Heart right ventricle (tissue), 16 donors: ENCODE measurements at regions not wholly inside any gene's neighbourhood (a gene's known extent, or its start where the extent isn't known, plus 50 kb on each side); places are given as distances from the start of the nearest gene placed in this dataset.

ENCODE experiments used
- ATAC-seq, 8 donors: fragments of 200-7000 bp; cut with Tn5 transposase; one replicate each; pipeline ENCODE4 v1.9.1; 2020; ENCODE audit warnings: mild to moderate bottlenecking in 8 of 8, moderate library complexity in 8 of 8, moderate number of reproducible peaks in 1 of 8
- DNase-seq, 2 donors: peaks; one replicate each; pipeline ENCODE4 v3.0.0-alpha.2; 2020
- H3K27ac ChIP-seq, 10 donors: fragments of 200-600 bp; sonication (generic) in 2 of 10; one replicate each; pipeline versions ENCODE4 v1.5.0 to v1.8.0; 2020 to 2022; ENCODE audit warnings: mild to moderate bottlenecking in 3 of 10
- H3K27me3 ChIP-seq, 7 donors: fragments of 200-600 bp; one replicate each; pipeline ENCODE4 v1.8.0; 2021 to 2022; ENCODE audit warnings: mild to moderate bottlenecking in 2 of 7
- H3K36me3 ChIP-seq, 9 donors: fragments of 200-600 bp; sonication (generic) in 1 of 9; one replicate each; pipeline versions ENCODE4 v1.5.0 to v1.8.0; 2020 to 2022; ENCODE audit warnings: mild to moderate bottlenecking in 2 of 9
- H3K4me1 ChIP-seq, 9 donors: fragments of 200-600 bp; sonication (generic) in 1 of 9; one replicate each; pipeline versions ENCODE4 v1.5.0 to v1.8.0; 2020 to 2022; ENCODE audit warnings: mild to moderate bottlenecking in 4 of 9
- H3K4me3 ChIP-seq, 10 donors: fragments of 200-600 bp; sonication (generic) in 2 of 10; one replicate each; pipeline versions ENCODE4 v1.5.0 to v1.8.0; 2020 to 2022; ENCODE audit warnings: mild to moderate bottlenecking in 7 of 10, moderate library complexity in 2 of 10
- H3K9me3 ChIP-seq, 11 donors: fragments of 200-600 bp in 10 of 11; sonication (generic) in 2 of 11; one replicate each; pipeline versions ENCODE4 v1.5.0 to v1.8.0; 2013 to 2022; ENCODE audit warnings: mild to moderate bottlenecking in 2 of 11, control low read depth in 1 of 11, moderate library complexity in 1 of 11
- WGBS, 2 donors: extraction: QIAGEN DNeasy Blood & Tissue Kit; methylation state at CpG; one replicate each; pipeline ENCODE4 v1.1.7; 2013; ENCODE audit warnings: inconsistent platforms in 1 of 2; 5-methylcytosine and 5-hydroxymethylcytosine counted together
- intact Hi-C, 10 donors: fragments of 100-400 bp; cut with DNase I; formaldehyde crosslinking; loops; one replicate each; pipeline versions ENCODE4 v1.11.1 to v1.14.2; 2022
- TF ChIP-seq, protein P1 (sequence below), 9 donors: fragments of 200-600 bp; sonication (generic) in 2 of 9; IDR thresholded peaks; one replicate each; pipeline versions ENCODE4 v1.5.0 to v1.8.0; 2021 to 2022; ENCODE audit warnings: antibody characterized with exemption in 9 of 9, mild to moderate bottlenecking in 5 of 9, moderate library complexity in 1 of 9
- donor health status: Arrhythmogenic right ventricular cardiomyopathy.
- donor health status: ischemic (EF 13 %, LVEDD 7.1; RV severe dilation, severe dysfunction).
- donor health status: healthy with polysubstance abuse.
- donor health status: DM: no; HTN: yes; CAD: no.
- donor health status: DM: no; HTN: no; CAD: no.
- donor health status: ischemic (EF 25% LVEDD 6.9; RV normal size, moderate dysfunction).
- donor health status: ischemic (EF 25% LVEDD 5.7; RV mildly dilated, moderate dysfunction).
- donor health status: healthy.
- donor health status: DM: yes; HTN: yes; CAD: no.
- donor health status: Ischemic cardiomyopathy.
- donor health status: ischemic (EF 35%, LVEDD 5.7; RV mildly dilated, moderate dysfunction).
- donor health status: nonischemic (EF 11% LVEDD 7.7; RV severe dilation, severe dysfunction).
- donor health status: DM: yes; HTN: yes; CAD: no.
- donor health status: PGD.
- donor health status: ischemic (EF 29% LVEDD 5.4; RV normal size, mild dysfunction).
- donor health status: nonischemic (EF 23%, LVEDD 6.1; RV moderate dilation, normal function).

GRCh38 chr16:79703066-79703465 is 102.5 kb upstream of the MAF start:
- DNase-seq (no peak), ATAC-seq (no peak)
- no peaks in the 10 kb centered on the region for H3K36me3 ChIP-seq
- peaks cover 0 to 9% (median 4%) of the 10 kb centered on the region in 9 donors for H3K4me1 ChIP-seq
- peaks cover 0 to 5% (median 0%) of the 10 kb centered on the region in 11 donors for H3K9me3 ChIP-seq
- TF ChIP-seq, protein P1, sequence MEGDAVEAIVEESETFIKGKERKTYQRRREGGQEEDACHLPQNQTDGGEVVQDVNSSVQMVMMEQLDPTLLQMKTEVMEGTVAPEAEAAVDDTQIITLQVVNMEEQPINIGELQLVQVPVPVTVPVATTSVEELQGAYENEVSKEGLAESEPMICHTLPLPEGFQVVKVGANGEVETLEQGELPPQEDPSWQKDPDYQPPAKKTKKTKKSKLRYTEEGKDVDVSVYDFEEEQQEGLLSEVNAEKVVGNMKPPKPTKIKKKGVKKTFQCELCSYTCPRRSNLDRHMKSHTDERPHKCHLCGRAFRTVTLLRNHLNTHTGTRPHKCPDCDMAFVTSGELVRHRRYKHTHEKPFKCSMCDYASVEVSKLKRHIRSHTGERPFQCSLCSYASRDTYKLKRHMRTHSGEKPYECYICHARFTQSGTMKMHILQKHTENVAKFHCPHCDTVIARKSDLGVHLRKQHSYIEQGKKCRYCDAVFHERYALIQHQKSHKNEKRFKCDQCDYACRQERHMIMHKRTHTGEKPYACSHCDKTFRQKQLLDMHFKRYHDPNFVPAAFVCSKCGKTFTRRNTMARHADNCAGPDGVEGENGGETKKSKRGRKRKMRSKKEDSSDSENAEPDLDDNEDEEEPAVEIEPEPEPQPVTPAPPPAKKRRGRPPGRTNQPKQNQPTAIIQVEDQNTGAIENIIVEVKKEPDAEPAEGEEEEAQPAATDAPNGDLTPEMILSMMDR (IDR thresholded peaks at IDR 0.05) = no peak
- intact Hi-C loops = no loop called here
- H3K27ac ChIP-seq = no peak overlapping the region
- H3K27me3 ChIP-seq = no peaks in the 10 kb centered on the region
- H3K4me3 ChIP-seq = no peak overlapping the region
- 93 to 96% methylated on average over 1 of the region's 1 CpG for whole genome bisulfite sequencing, 2 donors

GRCh38 chr16:79698341-79698753 is 97.8 kb upstream of the MAF start:
- H3K27ac ChIP-seq = peak overlapping the region in 1 of 10 donors; percentile 23
- WGBS, 2 donors = 23 to 29% methylated on average over 5 of the region's 5 CpGs
- ATAC-seq (peak; percentile 87 to 96 (median 92)), DNase-seq (peak; percentile 35 to 69)
- TF ChIP-seq, protein P1 (IDR thresholded peaks at IDR 0.05) = no peak
- intact Hi-C loops = no loop called here
- H3K4me3 ChIP-seq = no peak overlapping the region
- H3K27me3 ChIP-seq = no peaks in the 10 kb centered on the region
- peaks cover 0 to 19% (median 6%) of the 10 kb centered on the region in 11 donors for H3K9me3 ChIP-seq
- H3K4me1 ChIP-seq = peaks cover 0 to 12% (median 0%) of the 10 kb centered on the region in 9 donors
- no peaks in the 10 kb centered on the region for H3K36me3 ChIP-seq

GRCh38 chr16:79697562-79698112 is 97.1 kb upstream of the MAF start:
- TF ChIP-seq, protein P1 (IDR thresholded peaks at IDR 0.05) = no peak
- no peaks in the 10 kb centered on the region for H3K27me3 ChIP-seq
- H3K9me3 ChIP-seq = peaks cover 0 to 24% (median 13%) of the 10 kb centered on the region in 11 donors
- no peak for DNase-seq
- H3K27ac ChIP-seq = peak overlapping the region in 2 of 10 donors; percentile 2 to 23
- intact Hi-C loops = no loop called here
- no peaks in the 10 kb centered on the region for H3K36me3 ChIP-seq
- H3K4me1 ChIP-seq = peaks cover 0 to 12% (median 0%) of the 10 kb centered on the region in 9 donors
- ATAC-seq = no peak
- no peak overlapping the region for H3K4me3 ChIP-seq

DNA sequence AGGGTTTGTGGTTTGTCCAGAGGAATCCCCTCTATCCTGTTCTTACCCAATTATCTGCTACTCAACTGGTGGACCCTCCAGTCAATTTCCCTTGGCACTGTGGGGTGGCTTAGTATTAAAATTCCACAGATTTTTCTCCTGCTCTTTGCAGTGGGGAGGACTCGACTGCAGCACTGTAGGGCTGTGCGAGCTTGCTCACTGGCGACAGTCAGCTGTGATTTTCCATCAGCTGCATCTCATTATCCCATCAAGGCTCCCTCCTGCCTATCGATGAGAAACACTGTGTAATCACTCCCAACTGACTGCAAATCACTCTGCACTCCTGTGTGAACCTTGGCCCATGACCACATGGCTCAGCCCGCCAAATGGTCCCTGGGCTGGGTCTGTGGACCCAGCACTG is 90.5 kb upstream of the MAF start:
- Histone ChIP-seq H3K4me3 (no peak overlapping the region), H3K27me3 (no peaks in the 10 kb centered on the region), H3K27ac (no peak overlapping the region), H3K36me3 (no peaks in the 10 kb centered on the region), H3K4me1 (no peaks in the 10 kb centered on the region), H3K9me3 (peaks cover 0 to 33% (median 13%) of the 10 kb centered on the region in 11 donors)
- ATAC-seq (peak in 4 of 8 donors; percentile 34 to 58 (median 40)), DNase-seq (no peak)
- TF ChIP-seq, protein P1 (IDR thresholded peaks at IDR 0.05) = no peak
- intact Hi-C loops = no loop called here
- 63 to 72% methylated on average over 5 of the region's 5 CpGs for WGBS, 2 donors
